Peyer's patch (tissue), 4 donors: ENCODE measurements at regions not wholly inside any gene's neighbourhood (a gene's known extent, or its start where the extent isn't known, plus 50 kb on each side); places are given as distances from the start of the nearest gene placed in this dataset.

Experiments used
- POLR2A ChIP-seq, 2 donors: fragments of 450-650 bp; IDR thresholded peaks; one replicate each; pipeline ENCODE4 v1.5.1; 2017; ENCODE audit warnings: antibody characterized with exemption in 2 of 2, mild to moderate bottlenecking in 2 of 2, moderate library complexity in 2 of 2
- TF ChIP-seq, protein P1 (sequence below), 6 experiments: fragments of 450-650 bp in 4 of 6; fragments of 200-600 bp in 2 of 6; sonication (generic) in 1 of 6; IDR thresholded peaks; one replicate each; pipeline ENCODE4 v1.5.1; 2017 to 2019; ENCODE audit warnings: antibody characterized with exemption in 6 of 6, mild to moderate bottlenecking in 3 of 6, moderate library complexity in 1 of 6

- no peak for TF ChIP-seq POLR2A (IDR thresholded peaks at IDR 0.05)
- TF ChIP-seq, protein P1, sequence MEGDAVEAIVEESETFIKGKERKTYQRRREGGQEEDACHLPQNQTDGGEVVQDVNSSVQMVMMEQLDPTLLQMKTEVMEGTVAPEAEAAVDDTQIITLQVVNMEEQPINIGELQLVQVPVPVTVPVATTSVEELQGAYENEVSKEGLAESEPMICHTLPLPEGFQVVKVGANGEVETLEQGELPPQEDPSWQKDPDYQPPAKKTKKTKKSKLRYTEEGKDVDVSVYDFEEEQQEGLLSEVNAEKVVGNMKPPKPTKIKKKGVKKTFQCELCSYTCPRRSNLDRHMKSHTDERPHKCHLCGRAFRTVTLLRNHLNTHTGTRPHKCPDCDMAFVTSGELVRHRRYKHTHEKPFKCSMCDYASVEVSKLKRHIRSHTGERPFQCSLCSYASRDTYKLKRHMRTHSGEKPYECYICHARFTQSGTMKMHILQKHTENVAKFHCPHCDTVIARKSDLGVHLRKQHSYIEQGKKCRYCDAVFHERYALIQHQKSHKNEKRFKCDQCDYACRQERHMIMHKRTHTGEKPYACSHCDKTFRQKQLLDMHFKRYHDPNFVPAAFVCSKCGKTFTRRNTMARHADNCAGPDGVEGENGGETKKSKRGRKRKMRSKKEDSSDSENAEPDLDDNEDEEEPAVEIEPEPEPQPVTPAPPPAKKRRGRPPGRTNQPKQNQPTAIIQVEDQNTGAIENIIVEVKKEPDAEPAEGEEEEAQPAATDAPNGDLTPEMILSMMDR (IDR thresholded peaks at IDR 0.05), result no peak
Measured at GRCh38 chr14:36001936-36002335, 174.6 kb downstream of the PTCSC3 start.
